Lung (tissue), 11 donors: ENCODE measurements at regions not wholly inside any gene's neighbourhood (a gene's known extent, or its start where the extent isn't known, plus 50 kb on each side); places are given as distances from the start of the nearest gene placed in this dataset.
A peak's percentile ranks its signal among the peaks of the same experiment; 100 is the strongest.

Experiments used
- ATAC-seq: fragments of 200-7000 bp; cut with Tn5 transposase; one replicate; pipeline ENCODE4 v1.9.1; 2020; ENCODE audit warnings: moderate number of reproducible peaks; ENCODE audit not compliant: insufficient read depth, low FRiP score
- DNase-seq, 3 donors: peaks; one replicate each; pipeline ENCODE4 v3.0.0-alpha.2; 2013 to 2017
- H3K27ac ChIP-seq, 2 donors: one replicate each; pipeline ENCODE4 v1.5.1; 2013; ENCODE audit warnings: mild to moderate bottlenecking in 2 of 2, moderate library complexity in 2 of 2, control low read depth in 1 of 2, inconsistent platforms in 1 of 2, low read depth in 1 of 2, low read length in 1 of 2
- H3K27me3 ChIP-seq, 3 donors: one replicate each; pipeline ENCODE4 v1.5.1; 2013; ENCODE audit warnings: low read length in 2 of 3; ENCODE audit not compliant: control insufficient read depth in 3 of 3, insufficient read depth in 3 of 3
- H3K36me3 ChIP-seq, 4 donors: one replicate each; pipeline ENCODE4 v1.5.1; 2013; ENCODE audit warnings: low read length in 4 of 4, mild to moderate bottlenecking in 1 of 4, moderate library complexity in 1 of 4; ENCODE audit not compliant: control insufficient read depth in 4 of 4, insufficient read depth in 4 of 4
- H3K4me1 ChIP-seq, 5 donors: one replicate each; pipeline ENCODE4 v1.5.1; 2013; ENCODE audit warnings: low read length in 5 of 5, mild to moderate bottlenecking in 2 of 5, moderate library complexity in 1 of 5; ENCODE audit not compliant: control insufficient read depth in 5 of 5, insufficient read depth in 5 of 5
- H3K4me3 ChIP-seq: one replicate; pipeline ENCODE4 v1.5.1; 2013; ENCODE audit warnings: mild to moderate bottlenecking, control low read depth, moderate library complexity
- H3K9ac ChIP-seq, 2 donors: one replicate each; pipeline ENCODE4 v1.5.1; 2013; ENCODE audit warnings: low read length in 2 of 2, control low read depth in 1 of 2; ENCODE audit not compliant: insufficient read depth in 1 of 2
- H3K9me3 ChIP-seq, 4 donors: one replicate each; pipeline ENCODE4 v1.5.1; 2013; ENCODE audit warnings: low read length in 3 of 4, mild to moderate bottlenecking in 1 of 4, moderate library complexity in 1 of 4; ENCODE audit not compliant: control insufficient read depth in 4 of 4, insufficient read depth in 3 of 4
- WGBS, 2 donors: extraction: QIAGEN DNeasy Blood & Tissue Kit; methylation state at CpG; one replicate each; pipeline ENCODE4 v1.1.7; 2013; 5-methylcytosine and 5-hydroxymethylcytosine counted together
- TF ChIP-seq, protein P1 (sequence below): IDR thresholded peaks from 2 replicates; pipeline ENCODE4 v1.5.1; 2012; ENCODE audit warnings: mild to moderate bottlenecking; ENCODE audit errors: control extremely low read depth, extremely low read depth
- donor health status: control.
- donor health status: control.
- donor health status: Bipolar disorder and iron deficiency.
- donor health status: healthy.
- donor health status: DM: yes; HTN: yes; CAD: no.

DNA sequence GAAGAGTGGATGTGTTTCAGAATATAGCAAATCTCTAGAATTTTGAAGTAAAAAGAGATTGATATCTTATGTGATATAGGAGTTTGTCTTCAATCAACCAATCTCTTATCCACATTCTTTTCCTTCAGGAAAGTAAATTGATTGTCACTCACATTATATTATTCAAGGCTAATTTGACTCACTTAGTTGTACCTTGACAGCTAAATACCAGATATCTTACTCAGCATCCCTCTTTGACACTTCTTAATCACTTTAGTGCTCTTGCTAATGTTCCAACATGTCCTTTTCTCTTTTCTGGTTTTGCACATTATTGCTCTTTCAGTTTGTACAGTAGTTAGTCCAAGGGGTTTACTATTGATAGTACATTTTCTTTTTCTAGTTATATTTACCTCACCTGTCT lies 286.9 kb upstream of the PTCHD4 start:
- peaks cover 0 to 2% (median 0%) of the 10 kb centered on the region in 5 donors for H3K4me1 ChIP-seq
- no peak for ATAC-seq

DNA sequence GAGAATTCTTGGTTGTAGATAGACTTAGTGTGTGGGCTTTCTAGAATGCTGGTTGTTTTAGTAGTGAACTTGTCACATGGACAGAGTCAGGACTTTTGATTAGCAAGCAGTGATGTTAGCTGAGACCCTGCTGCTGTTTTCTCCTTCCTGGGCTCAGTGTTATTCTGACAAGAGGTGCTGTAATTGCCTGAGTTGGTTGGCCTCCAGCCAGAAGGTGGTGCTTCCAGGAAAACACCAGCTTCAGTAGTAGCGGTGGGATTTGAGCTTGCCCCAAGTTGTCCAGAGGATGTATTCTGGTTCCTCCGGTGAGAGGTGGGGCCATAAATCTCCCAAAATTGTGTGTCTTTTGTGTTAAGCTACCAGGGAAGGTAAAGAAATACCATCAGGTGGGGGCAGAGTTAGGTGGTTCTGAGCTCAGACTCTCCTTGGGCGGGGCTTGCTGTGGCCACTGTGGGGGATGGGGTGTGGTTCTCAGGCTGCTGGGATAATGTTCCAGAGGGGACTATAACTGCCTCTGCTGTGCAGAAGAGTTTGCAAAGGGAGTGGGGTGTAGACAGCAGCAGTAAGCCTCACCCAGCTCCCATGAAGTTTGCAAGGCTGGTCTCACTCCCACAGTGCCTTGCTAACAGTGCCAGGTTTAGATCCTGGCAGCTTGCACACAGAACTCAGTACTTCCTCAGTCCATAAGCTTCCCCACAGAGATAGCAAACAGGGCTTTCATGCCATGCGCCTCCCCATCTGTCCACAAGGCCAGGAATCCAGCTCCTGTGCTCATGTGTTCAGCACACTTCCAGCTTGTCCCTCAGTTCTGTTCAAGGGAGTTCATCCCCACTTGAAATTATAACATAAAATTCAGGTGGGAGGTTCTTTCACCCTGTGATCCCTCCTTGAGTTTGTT lies 278.4 kb upstream of the PTCHD4 start:
- ATAC-seq (no peak), DNase-seq (peak in 1 of 3 donors; percentile 4)
- Histone ChIP-seq H3K27ac (no peak overlapping the region), H3K4me1 (no peaks in the 10 kb centered on the region), H3K4me3 (no peak overlapping the region), H3K36me3 (no peaks in the 10 kb centered on the region), H3K9ac (no peak overlapping the region), H3K9me3 (peaks cover 0 to 4% (median under 1%) of the 10 kb centered on the region in 4 donors), H3K27me3 (no peaks in the 10 kb centered on the region)
- 80 to 85% methylated on average over 4 of the region's 4 CpGs for WGBS, 2 donors
- TF ChIP-seq, protein P1, sequence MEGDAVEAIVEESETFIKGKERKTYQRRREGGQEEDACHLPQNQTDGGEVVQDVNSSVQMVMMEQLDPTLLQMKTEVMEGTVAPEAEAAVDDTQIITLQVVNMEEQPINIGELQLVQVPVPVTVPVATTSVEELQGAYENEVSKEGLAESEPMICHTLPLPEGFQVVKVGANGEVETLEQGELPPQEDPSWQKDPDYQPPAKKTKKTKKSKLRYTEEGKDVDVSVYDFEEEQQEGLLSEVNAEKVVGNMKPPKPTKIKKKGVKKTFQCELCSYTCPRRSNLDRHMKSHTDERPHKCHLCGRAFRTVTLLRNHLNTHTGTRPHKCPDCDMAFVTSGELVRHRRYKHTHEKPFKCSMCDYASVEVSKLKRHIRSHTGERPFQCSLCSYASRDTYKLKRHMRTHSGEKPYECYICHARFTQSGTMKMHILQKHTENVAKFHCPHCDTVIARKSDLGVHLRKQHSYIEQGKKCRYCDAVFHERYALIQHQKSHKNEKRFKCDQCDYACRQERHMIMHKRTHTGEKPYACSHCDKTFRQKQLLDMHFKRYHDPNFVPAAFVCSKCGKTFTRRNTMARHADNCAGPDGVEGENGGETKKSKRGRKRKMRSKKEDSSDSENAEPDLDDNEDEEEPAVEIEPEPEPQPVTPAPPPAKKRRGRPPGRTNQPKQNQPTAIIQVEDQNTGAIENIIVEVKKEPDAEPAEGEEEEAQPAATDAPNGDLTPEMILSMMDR, result no peak

More for the DNA sequence above, 286.9 kb upstream of the PTCHD4 start:
- Histone ChIP-seq H3K4me3 (no peak overlapping the region), H3K27me3 (no peaks in the 10 kb centered on the region), H3K36me3 (no peaks in the 10 kb centered on the region), H3K27ac (no peak overlapping the region), H3K9me3 (no peaks in the 10 kb centered on the region), H3K9ac (no peak overlapping the region)
- no peak for DNase-seq
- TF ChIP-seq, protein P1, result no peak

DNA sequence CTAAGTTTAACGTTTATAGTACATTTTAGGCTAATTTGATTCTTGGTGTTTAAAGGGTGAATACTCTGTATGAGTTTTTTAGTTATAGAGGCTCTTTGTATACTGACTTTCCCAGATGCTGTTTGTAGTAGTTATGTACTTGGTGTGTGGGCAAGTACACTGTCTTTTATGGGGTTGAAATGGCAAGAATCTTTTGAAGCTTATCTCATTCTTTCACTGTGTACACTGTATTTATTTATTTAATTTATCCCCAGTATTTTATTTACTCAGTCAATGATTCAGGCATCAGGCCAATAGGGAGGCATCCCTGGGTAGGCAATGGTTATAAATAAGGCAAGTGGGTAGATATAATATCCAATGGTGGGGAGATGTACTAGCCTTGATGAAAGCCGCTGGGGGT lies 277.0 kb upstream of the PTCHD4 start:
- Histone ChIP-seq H3K27ac (no peak overlapping the region), H3K27me3 (no peaks in the 10 kb centered on the region), H3K9me3 (peaks cover 0 to 4% (median under 1%) of the 10 kb centered on the region in 4 donors), H3K4me3 (no peak overlapping the region), H3K4me1 (no peaks in the 10 kb centered on the region), H3K36me3 (no peaks in the 10 kb centered on the region), H3K9ac (no peak overlapping the region)
- 45 to 67% methylated on average over 2 of the region's 2 CpGs for WGBS, 2 donors
- TF ChIP-seq, protein P1, result no peak
- DNase-seq (no peak), ATAC-seq (no peak)
